ENCODE measurements at regions not wholly inside any gene's neighbourhood (a gene's known extent, or its start where the extent isn't known, plus 50 kb on each side); places are given as distances from the start of the nearest gene placed in this dataset.

DNA sequence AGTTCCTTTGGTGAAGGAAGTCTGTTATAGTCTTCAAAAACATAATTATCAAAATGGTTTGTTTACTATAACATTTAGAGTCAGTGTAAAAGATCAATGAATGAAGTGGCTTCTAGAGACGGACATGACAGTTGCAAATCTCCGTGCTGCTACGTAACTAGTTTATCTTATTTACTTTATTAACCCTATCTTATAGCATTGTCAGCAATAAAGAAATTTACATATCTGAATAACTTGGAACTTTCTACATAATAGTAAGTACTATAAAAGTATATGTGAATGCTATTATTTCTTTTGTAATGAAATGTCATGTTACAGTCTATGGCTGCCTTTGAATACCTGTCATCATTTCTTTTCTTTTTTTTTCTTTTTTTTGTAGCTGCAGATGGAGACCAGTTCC is 246.8 kb downstream of the PTH2R start:
- TF ChIP-seq, protein P1, sequence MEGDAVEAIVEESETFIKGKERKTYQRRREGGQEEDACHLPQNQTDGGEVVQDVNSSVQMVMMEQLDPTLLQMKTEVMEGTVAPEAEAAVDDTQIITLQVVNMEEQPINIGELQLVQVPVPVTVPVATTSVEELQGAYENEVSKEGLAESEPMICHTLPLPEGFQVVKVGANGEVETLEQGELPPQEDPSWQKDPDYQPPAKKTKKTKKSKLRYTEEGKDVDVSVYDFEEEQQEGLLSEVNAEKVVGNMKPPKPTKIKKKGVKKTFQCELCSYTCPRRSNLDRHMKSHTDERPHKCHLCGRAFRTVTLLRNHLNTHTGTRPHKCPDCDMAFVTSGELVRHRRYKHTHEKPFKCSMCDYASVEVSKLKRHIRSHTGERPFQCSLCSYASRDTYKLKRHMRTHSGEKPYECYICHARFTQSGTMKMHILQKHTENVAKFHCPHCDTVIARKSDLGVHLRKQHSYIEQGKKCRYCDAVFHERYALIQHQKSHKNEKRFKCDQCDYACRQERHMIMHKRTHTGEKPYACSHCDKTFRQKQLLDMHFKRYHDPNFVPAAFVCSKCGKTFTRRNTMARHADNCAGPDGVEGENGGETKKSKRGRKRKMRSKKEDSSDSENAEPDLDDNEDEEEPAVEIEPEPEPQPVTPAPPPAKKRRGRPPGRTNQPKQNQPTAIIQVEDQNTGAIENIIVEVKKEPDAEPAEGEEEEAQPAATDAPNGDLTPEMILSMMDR (IDR thresholded peaks at IDR 0.05): no peak
- H3K36me3 ChIP-seq: no peaks in the 10 kb centered on the region
- intact Hi-C loops (cut with DNase I; ENCODE audit: low total_unique reads): no loop called here
- no peaks in the 10 kb centered on the region for H3K4me1 ChIP-seq
- H3K9me3 ChIP-seq: no peaks in the 10 kb centered on the region
- H3K27me3 ChIP-seq: no peaks in the 10 kb centered on the region
- no peak overlapping the region for H3K4me3 ChIP-seq
- H3K27ac ChIP-seq: no peak overlapping the region
- DNase-seq: no peak

DNA sequence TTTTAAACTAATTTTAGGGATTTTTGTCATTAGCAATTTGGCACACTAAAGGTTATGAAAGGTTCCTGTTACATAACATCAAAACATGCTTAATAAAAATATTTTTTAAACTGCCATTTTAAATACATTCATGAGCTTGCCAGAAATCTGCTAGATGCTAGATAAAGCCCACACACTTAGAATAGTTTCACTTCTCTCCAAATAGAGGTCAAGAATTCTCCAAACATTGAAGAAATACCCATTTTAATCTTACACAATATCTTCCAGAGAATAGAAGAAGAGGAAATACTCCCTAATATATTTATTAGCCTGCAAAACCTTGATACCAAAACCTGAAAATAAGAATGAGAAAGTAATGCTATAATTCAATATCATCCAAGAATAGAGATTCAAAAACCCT is 247.5 kb downstream of the PTH2R start:
- no peaks in the 10 kb centered on the region for H3K27me3 ChIP-seq
- intact Hi-C loops (cut with DNase I; ENCODE audit: low total_unique reads): no loop called here
- TF ChIP-seq, protein P1 (IDR thresholded peaks at IDR 0.05): no peak

DNA sequence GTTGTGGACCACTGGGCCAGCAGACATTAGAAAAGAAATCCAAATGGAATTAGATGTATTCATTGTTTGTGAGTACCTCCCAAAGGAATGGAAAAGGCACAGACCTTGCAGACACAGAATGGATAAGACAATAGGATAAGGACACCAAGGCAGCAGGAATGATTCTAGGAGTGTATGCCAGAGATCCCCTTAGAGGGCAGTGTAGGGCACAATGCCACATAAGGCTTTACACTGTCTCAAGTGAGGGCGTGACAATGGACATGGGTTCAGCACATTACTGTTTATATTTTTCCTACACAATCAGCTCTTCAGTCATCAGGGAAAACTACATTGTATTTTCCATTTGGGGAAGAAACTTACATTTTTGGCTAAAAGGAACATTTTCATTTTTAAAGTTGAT is 250.9 kb downstream of the PTH2R start:
- H3K36me3 ChIP-seq: no peaks in the 10 kb centered on the region
- intact Hi-C loops (cut with DNase I; ENCODE audit: low total_unique reads): no loop called here
- H3K27me3 ChIP-seq: no peaks in the 10 kb centered on the region
- DNase-seq: no peak
- no peaks in the 10 kb centered on the region for H3K9me3 ChIP-seq
- H3K4me3 ChIP-seq: no peak overlapping the region
- TF ChIP-seq, protein P1 (IDR thresholded peaks at IDR 0.05): no peak
- H3K4me1 ChIP-seq: no peaks in the 10 kb centered on the region
- H3K27ac ChIP-seq: no peak overlapping the region

More for the DNA sequence above, 247.5 kb downstream of the PTH2R start:
- no peaks in the 10 kb centered on the region for H3K36me3 ChIP-seq
- no peaks in the 10 kb centered on the region for H3K9me3 ChIP-seq
- no peak for DNase-seq
- H3K27ac ChIP-seq: no peak overlapping the region
- no peaks in the 10 kb centered on the region for H3K4me1 ChIP-seq
- no peak overlapping the region for H3K4me3 ChIP-seq

DNA sequence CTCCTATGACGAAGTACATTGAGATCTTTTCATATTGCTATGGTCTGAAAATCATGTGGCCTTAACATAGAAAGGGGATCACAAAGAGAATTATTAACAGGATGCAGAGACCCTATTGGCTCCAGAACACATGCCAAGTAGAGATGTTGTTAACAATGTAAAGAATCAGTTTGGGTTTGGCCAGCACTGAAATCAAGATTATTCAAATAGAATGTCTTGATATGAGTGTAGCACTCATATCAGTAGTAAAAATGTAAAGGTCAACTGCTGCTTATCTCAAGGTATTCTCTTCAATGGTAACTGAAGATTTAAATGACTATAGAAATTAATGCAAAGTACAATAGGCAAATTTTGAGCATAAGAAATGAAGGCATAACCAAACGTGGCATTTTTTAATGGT is 262.8 kb downstream of the PTH2R start:
- Histone ChIP-seq H3K9me3 (no peaks in the 10 kb centered on the region), H3K36me3 (no peaks in the 10 kb centered on the region), H3K27me3 (no peaks in the 10 kb centered on the region), H3K27ac (no peak overlapping the region), H3K4me3 (no peak overlapping the region), H3K4me1 (no peaks in the 10 kb centered on the region)
- intact Hi-C loops (cut with DNase I; ENCODE audit: low total_unique reads): no loop called here
- TF ChIP-seq, protein P1 (IDR thresholded peaks at IDR 0.05): no peak
- no peak for DNase-seq

DNA sequence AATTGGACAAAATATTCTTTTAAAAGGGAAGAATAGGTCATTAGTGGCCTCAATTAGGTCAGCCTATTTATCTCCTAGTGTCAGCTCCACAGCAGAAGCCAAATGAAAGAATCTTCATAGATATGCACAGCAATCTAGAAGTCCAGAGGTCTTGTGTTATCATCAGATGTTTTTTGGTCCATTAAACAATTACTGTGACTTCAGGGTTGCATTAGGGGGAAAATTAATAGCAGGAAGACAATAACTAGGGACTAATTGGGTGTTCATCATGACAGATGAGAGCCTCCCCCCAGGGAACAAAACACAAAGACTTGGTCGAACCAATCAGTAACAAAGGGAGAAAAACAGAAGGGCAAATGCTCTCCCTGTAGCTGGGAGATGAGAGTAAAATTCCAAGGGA is 264.7 kb downstream of the PTH2R start:
- TF ChIP-seq, protein P1 (IDR thresholded peaks at IDR 0.05): no peak
- no peaks in the 10 kb centered on the region for H3K4me1 ChIP-seq
- DNase-seq: no peak
- no peaks in the 10 kb centered on the region for H3K27me3 ChIP-seq
- no peak overlapping the region for H3K27ac ChIP-seq
- no peaks in the 10 kb centered on the region for H3K36me3 ChIP-seq
- intact Hi-C loops (cut with DNase I; ENCODE audit: low total_unique reads): no loop called here
- no peaks in the 10 kb centered on the region for H3K9me3 ChIP-seq
- H3K4me3 ChIP-seq: no peak overlapping the region

Measured in tibial artery (tissue), 4 donors.